WTC11 (cell line): ENCODE measurements at regions not wholly inside any gene's neighbourhood (a gene's known extent, or its start where the extent isn't known, plus 50 kb on each side); places are given as distances from the start of the nearest gene placed in this dataset.

ENCODE experiments used
- ATAC-seq: fragments of 200-7000 bp; cut with Tn5 transposase; 2 replicates; pipeline ENCODE4 v1.10.0; 2021; ENCODE audit warnings: mild to moderate bottlenecking, moderate library complexity
- CTCF ChIA-PET: fragments of 300-600 bp; sonication (Branson Sonifier 250); formaldehyde crosslinking; loops from one replicate; lab custom pipeline; 2021; ENCODE audit warnings: antibody characterized with exemption; lab: Charles Lee
- POLR2A ChIA-PET: fragments of 350-600 bp; sonication (Branson Sonifier 250); formaldehyde crosslinking; loops from one replicate; lab custom pipeline; 2021; ENCODE audit warnings: antibody characterized with exemption; lab: Charles Lee
- DNase-seq: peaks from one replicate; pipeline ENCODE4 v3.0.0; 2021; ENCODE audit warnings: low spot score
- H3K27ac Mint-ChIP-seq: 2 replicates; pipeline ENCODE4 v1.8.0; 2021; ENCODE audit warnings: mixed read lengths
- H3K27me3 Mint-ChIP-seq: 2 replicates; pipeline ENCODE4 v1.8.0; 2021; ENCODE audit warnings: low read depth, mild to moderate bottlenecking, moderate library complexity, mixed read lengths
- H3K36me3 Mint-ChIP-seq: 2 replicates; pipeline ENCODE4 v1.8.0; 2021; ENCODE audit warnings: mixed read lengths
- H3K4me1 Mint-ChIP-seq: 2 replicates; pipeline ENCODE4 v1.8.0; 2022; ENCODE audit warnings: mixed read lengths
- H3K4me3 Mint-ChIP-seq: 2 replicates; pipeline ENCODE4 v1.8.0; 2021; ENCODE audit warnings: mild to moderate bottlenecking, moderate library complexity, mixed read lengths
- H3K9me3 Mint-ChIP-seq: 2 replicates; pipeline ENCODE4 v1.8.0; 2021; ENCODE audit warnings: mixed read lengths
- CBFB ChIP-seq: sonication (generic); formaldehyde crosslinking; IDR thresholded peaks from 2 replicates; pipeline ENCODE4 v1.8.1; 2022; ENCODE audit warnings: mild to moderate bottlenecking, low read depth, missing genetic modification reagents
- CREB1 ChIP-seq: sonication (generic); formaldehyde crosslinking; IDR thresholded peaks from 2 replicates; pipeline ENCODE4 v1.8.0; 2023; ENCODE audit warnings: mild to moderate bottlenecking, missing genetic modification reagents
- E2F5 ChIP-seq: sonication (generic); formaldehyde crosslinking; IDR thresholded peaks from 2 replicates; pipeline ENCODE4 v1.8.1; 2022; ENCODE audit warnings: mild to moderate bottlenecking, moderate library complexity, missing genetic modification reagents
- FOXJ3 ChIP-seq: sonication (generic); formaldehyde crosslinking; IDR thresholded peaks from 2 replicates; pipeline ENCODE4 v1.9.0; 2021; ENCODE audit warnings: missing genetic modification reagents, mild to moderate bottlenecking, borderline replicate concordance
- GRHL2 ChIP-seq: fragments of 250-450 bp; sonication (Bioruptor Pico); IDR thresholded peaks from 2 replicates; pipeline ENCODE4 v1.8.0; 2022; ENCODE audit warnings: mild to moderate bottlenecking, moderate library complexity; ENCODE audit not compliant: insufficient replicate concordance, severe bottlenecking
- IRF2 ChIP-seq: sonication (generic); formaldehyde crosslinking; IDR thresholded peaks from 2 replicates; pipeline ENCODE4 v1.8.0; 2022; ENCODE audit warnings: low read depth, missing genetic modification reagents, borderline replicate concordance
- JUN ChIP-seq: sonication (generic); formaldehyde crosslinking; IDR thresholded peaks from 2 replicates; pipeline ENCODE4 v1.8.0; 2023; ENCODE audit warnings: mild to moderate bottlenecking, missing genetic modification reagents
- NFYB ChIP-seq: sonication (generic); formaldehyde crosslinking; conservative IDR thresholded peaks from 2 replicates; pipeline ENCODE4 v1.8.0; 2022; ENCODE audit warnings: low read depth, missing genetic modification reagents
- OVOL2 ChIP-seq: fragments of 250-450 bp; sonication (Bioruptor Pico); IDR thresholded peaks from 2 replicates; pipeline ENCODE4 v1.9.0; 2021; ENCODE audit warnings: mild to moderate bottlenecking, borderline replicate concordance
- PRDM15 ChIP-seq: sonication (generic); formaldehyde crosslinking; IDR thresholded peaks from 2 replicates; pipeline ENCODE4 v1.8.0; 2022; ENCODE audit warnings: missing genetic modification reagents
- SMAD4 ChIP-seq: sonication (generic); formaldehyde crosslinking; IDR thresholded peaks from 2 replicates; pipeline ENCODE4 v1.8.0; 2022; ENCODE audit warnings: mild to moderate bottlenecking, missing genetic modification reagents
- TCF7 ChIP-seq: sonication (generic); formaldehyde crosslinking; IDR thresholded peaks from 2 replicates; pipeline ENCODE4 v1.8.0; 2022; ENCODE audit warnings: mild to moderate bottlenecking, low read depth, missing genetic modification reagents, moderate library complexity
- ZNF121 ChIP-seq: sonication (generic); formaldehyde crosslinking; IDR thresholded peaks from 2 replicates; pipeline ENCODE4 v1.8.0; 2023; ENCODE audit warnings: missing genetic modification reagents
- TF ChIP-seq, protein P1 (sequence below): fragments of 250-450 bp; sonication (Bioruptor Pico); IDR thresholded peaks from 2 replicates; pipeline ENCODE4 v1.9.0; 2021; ENCODE audit warnings: mild to moderate bottlenecking, borderline replicate concordance
- TF ChIP-seq, protein P2 (sequence below): sonication (generic); formaldehyde crosslinking; IDR thresholded peaks from 2 replicates; pipeline ENCODE4 v1.8.0; 2023; ENCODE audit warnings: missing genetic modification reagents, mild to moderate bottlenecking, borderline replicate concordance
- TF ChIP-seq, protein P3 (sequence below): fragments of 250-450 bp; sonication (Bioruptor Pico); IDR thresholded peaks from 2 replicates; pipeline ENCODE4 v1.9.0; 2021; ENCODE audit warnings: mild to moderate bottlenecking
- TF ChIP-seq, protein P4 (sequence below): sonication (generic); formaldehyde crosslinking; IDR thresholded peaks from 2 replicates; pipeline ENCODE4 v1.8.1; 2023; ENCODE audit warnings: mild to moderate bottlenecking, missing genetic modification reagents

DNA sequence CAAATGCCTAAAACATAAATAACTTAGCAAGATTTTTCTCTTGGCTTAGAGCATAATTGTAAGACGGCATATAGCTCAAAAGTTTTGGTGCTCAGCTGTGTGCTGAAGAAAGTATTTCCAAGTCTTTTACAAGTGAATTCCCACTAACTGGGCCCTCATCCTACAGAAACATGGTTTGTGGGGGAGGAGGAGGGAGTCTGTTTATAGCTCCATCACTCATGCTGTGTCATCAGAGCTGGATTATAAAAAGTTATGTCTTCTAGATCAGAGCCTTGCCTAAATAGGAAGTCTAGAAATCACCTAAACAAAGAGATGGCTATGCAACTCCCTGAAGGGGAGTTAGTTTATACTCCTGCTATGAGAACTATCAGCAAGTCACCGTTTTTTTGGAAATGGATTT is 65.9 kb upstream of the OTOGL start (continued):
- TF ChIP-seq, protein P1, sequence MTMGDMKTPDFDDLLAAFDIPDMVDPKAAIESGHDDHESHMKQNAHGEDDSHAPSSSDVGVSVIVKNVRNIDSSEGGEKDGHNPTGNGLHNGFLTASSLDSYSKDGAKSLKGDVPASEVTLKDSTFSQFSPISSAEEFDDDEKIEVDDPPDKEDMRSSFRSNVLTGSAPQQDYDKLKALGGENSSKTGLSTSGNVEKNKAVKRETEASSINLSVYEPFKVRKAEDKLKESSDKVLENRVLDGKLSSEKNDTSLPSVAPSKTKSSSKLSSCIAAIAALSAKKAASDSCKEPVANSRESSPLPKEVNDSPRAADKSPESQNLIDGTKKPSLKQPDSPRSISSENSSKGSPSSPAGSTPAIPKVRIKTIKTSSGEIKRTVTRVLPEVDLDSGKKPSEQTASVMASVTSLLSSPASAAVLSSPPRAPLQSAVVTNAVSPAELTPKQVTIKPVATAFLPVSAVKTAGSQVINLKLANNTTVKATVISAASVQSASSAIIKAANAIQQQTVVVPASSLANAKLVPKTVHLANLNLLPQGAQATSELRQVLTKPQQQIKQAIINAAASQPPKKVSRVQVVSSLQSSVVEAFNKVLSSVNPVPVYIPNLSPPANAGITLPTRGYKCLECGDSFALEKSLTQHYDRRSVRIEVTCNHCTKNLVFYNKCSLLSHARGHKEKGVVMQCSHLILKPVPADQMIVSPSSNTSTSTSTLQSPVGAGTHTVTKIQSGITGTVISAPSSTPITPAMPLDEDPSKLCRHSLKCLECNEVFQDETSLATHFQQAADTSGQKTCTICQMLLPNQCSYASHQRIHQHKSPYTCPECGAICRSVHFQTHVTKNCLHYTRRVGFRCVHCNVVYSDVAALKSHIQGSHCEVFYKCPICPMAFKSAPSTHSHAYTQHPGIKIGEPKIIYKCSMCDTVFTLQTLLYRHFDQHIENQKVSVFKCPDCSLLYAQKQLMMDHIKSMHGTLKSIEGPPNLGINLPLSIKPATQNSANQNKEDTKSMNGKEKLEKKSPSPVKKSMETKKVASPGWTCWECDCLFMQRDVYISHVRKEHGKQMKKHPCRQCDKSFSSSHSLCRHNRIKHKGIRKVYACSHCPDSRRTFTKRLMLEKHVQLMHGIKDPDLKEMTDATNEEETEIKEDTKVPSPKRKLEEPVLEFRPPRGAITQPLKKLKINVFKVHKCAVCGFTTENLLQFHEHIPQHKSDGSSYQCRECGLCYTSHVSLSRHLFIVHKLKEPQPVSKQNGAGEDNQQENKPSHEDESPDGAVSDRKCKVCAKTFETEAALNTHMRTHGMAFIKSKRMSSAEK (CRISPR knock-in tag) = no peak
- TF ChIP-seq FOXJ3 (CRISPR knock-in tag) (no peak), JUN (CRISPR knock-in tag) (no peak), SMAD4 (CRISPR knock-in tag) (no peak), ZNF121 (CRISPR knock-in tag) (no peak), E2F5 (no peak), CBFB (CRISPR knock-in tag) (no peak), TCF7 (CRISPR knock-in tag) (no peak)

- ATAC-seq (no peak), DNase-seq (no peak)
- no peaks in the 10 kb centered on the region for H3K9me3 Mint-ChIP-seq
- no peak overlapping the region for H3K4me3 Mint-ChIP-seq
- H3K4me1 Mint-ChIP-seq = peaks cover 14% of the 10 kb centered on the region
- no peaks in the 10 kb centered on the region for H3K36me3 Mint-ChIP-seq
- no peak overlapping the region for H3K27ac Mint-ChIP-seq
- ChIA-PET CTCF (no interaction called here), POLR2A (no interaction called here)
- H3K27me3 Mint-ChIP-seq = peaks cover 30% of the 10 kb centered on the region
- TF ChIP-seq, protein P2, sequence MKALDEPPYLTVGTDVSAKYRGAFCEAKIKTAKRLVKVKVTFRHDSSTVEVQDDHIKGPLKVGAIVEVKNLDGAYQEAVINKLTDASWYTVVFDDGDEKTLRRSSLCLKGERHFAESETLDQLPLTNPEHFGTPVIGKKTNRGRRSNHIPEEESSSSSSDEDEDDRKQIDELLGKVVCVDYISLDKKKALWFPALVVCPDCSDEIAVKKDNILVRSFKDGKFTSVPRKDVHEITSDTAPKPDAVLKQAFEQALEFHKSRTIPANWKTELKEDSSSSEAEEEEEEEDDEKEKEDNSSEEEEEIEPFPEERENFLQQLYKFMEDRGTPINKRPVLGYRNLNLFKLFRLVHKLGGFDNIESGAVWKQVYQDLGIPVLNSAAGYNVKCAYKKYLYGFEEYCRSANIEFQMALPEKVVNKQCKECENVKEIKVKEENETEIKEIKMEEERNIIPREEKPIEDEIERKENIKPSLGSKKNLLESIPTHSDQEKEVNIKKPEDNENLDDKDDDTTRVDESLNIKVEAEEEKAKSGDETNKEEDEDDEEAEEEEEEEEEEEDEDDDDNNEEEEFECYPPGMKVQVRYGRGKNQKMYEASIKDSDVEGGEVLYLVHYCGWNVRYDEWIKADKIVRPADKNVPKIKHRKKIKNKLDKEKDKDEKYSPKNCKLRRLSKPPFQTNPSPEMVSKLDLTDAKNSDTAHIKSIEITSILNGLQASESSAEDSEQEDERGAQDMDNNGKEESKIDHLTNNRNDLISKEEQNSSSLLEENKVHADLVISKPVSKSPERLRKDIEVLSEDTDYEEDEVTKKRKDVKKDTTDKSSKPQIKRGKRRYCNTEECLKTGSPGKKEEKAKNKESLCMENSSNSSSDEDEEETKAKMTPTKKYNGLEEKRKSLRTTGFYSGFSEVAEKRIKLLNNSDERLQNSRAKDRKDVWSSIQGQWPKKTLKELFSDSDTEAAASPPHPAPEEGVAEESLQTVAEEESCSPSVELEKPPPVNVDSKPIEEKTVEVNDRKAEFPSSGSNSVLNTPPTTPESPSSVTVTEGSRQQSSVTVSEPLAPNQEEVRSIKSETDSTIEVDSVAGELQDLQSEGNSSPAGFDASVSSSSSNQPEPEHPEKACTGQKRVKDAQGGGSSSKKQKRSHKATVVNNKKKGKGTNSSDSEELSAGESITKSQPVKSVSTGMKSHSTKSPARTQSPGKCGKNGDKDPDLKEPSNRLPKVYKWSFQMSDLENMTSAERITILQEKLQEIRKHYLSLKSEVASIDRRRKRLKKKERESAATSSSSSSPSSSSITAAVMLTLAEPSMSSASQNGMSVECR = no peak
- TF ChIP-seq PRDM15 (no peak), IRF2 (CRISPR knock-in tag) (no peak), NFYB (CRISPR knock-in tag) (no peak), E2F5 (no peak), CREB1 (CRISPR knock-in tag) (no peak), GRHL2 (CRISPR knock-in tag) (no peak), TCF7 (CRISPR knock-in tag) (no peak), OVOL2 (CRISPR knock-in tag) (no peak), FOXJ3 (CRISPR knock-in tag) (no peak)
- TF ChIP-seq, protein P3, sequence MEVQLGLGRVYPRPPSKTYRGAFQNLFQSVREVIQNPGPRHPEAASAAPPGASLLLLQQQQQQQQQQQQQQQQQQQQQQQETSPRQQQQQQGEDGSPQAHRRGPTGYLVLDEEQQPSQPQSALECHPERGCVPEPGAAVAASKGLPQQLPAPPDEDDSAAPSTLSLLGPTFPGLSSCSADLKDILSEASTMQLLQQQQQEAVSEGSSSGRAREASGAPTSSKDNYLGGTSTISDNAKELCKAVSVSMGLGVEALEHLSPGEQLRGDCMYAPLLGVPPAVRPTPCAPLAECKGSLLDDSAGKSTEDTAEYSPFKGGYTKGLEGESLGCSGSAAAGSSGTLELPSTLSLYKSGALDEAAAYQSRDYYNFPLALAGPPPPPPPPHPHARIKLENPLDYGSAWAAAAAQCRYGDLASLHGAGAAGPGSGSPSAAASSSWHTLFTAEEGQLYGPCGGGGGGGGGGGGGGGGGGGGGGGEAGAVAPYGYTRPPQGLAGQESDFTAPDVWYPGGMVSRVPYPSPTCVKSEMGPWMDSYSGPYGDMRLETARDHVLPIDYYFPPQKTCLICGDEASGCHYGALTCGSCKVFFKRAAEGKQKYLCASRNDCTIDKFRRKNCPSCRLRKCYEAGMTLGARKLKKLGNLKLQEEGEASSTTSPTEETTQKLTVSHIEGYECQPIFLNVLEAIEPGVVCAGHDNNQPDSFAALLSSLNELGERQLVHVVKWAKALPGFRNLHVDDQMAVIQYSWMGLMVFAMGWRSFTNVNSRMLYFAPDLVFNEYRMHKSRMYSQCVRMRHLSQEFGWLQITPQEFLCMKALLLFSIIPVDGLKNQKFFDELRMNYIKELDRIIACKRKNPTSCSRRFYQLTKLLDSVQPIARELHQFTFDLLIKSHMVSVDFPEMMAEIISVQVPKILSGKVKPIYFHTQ (CRISPR knock-in tag) = no peak
- TF ChIP-seq, protein P4, sequence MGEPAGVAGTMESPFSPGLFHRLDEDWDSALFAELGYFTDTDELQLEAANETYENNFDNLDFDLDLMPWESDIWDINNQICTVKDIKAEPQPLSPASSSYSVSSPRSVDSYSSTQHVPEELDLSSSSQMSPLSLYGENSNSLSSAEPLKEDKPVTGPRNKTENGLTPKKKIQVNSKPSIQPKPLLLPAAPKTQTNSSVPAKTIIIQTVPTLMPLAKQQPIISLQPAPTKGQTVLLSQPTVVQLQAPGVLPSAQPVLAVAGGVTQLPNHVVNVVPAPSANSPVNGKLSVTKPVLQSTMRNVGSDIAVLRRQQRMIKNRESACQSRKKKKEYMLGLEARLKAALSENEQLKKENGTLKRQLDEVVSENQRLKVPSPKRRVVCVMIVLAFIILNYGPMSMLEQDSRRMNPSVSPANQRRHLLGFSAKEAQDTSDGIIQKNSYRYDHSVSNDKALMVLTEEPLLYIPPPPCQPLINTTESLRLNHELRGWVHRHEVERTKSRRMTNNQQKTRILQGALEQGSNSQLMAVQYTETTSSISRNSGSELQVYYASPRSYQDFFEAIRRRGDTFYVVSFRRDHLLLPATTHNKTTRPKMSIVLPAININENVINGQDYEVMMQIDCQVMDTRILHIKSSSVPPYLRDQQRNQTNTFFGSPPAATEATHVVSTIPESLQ (CRISPR knock-in tag) = no peak
Observed at GRCh38 chr12:80032946-80033345, 66.4 kb upstream of the OTOGL start.
